IPS DF 6.9 (cell line): ENCODE measurements at regions not wholly inside any gene's neighbourhood (a gene's known extent, or its start where the extent isn't known, plus 50 kb on each side); places are given as distances from the start of the nearest gene placed in this dataset.

Experiments
- DNase-seq: peaks from one replicate; pipeline ENCODE4 v3.0.0-alpha.2; 2013; ENCODE audit warnings: low read depth, low spot score
- H3K27ac ChIP-seq: one replicate; pipeline ENCODE4 v1.5.1; 2013; ENCODE audit warnings: low read length, control low read depth
- H3K27me3 ChIP-seq: 2 replicates; pipeline ENCODE4 v1.6.1; 2013; ENCODE audit warnings: mild to moderate bottlenecking, low read length; ENCODE audit not compliant: control insufficient read depth, insufficient read depth
- H3K36me3 ChIP-seq: 2 replicates; pipeline ENCODE4 v1.6.1; 2013; ENCODE audit warnings: low read length; ENCODE audit not compliant: control insufficient read depth, insufficient read depth
- H3K4me1 ChIP-seq: 2 replicates; pipeline ENCODE4 v1.6.1; 2013; ENCODE audit warnings: low read length; ENCODE audit not compliant: control insufficient read depth, insufficient read depth
- H3K4me3 ChIP-seq: 2 replicates; pipeline ENCODE4 v1.5.1; 2013; ENCODE audit warnings: mild to moderate bottlenecking, low read length
- H3K9me3 ChIP-seq: 2 replicates; pipeline ENCODE4 v1.6.1; 2013; ENCODE audit warnings: low read length, inconsistent platforms; ENCODE audit not compliant: control insufficient read depth, insufficient read depth
- WGBS: extraction: QIAGEN DNeasy Blood & Tissue Kit; methylation state at CpG from one replicate; pipeline ENCODE4 v1.1.7; 2013; ENCODE audit warnings: mixed read lengths, missing lambda C conversion rate; ENCODE audit not compliant: insufficient read length, insufficient coverage; 5-methylcytosine and 5-hydroxymethylcytosine counted together

- no peaks in the 10 kb centered on the region for H3K36me3 ChIP-seq
- no peaks in the 10 kb centered on the region for H3K4me1 ChIP-seq
- no peaks in the 10 kb centered on the region for H3K27me3 ChIP-seq
- no peak overlapping the region for H3K27ac ChIP-seq
- no peak for DNase-seq
- WGBS = no CpG with 5 or more reads among the region's 1 CpG
- no peak overlapping the region for H3K4me3 ChIP-seq
- H3K9me3 ChIP-seq = no peaks in the 10 kb centered on the region
Observed at GRCh38 chr12:25835385-25835784, 123.1 kb upstream of the RASSF8 start.

GRCh38 chr12:25838007-25838406 is 120.5 kb upstream of the RASSF8 start:
- Histone ChIP-seq H3K9me3 (no peaks in the 10 kb centered on the region), H3K27ac (no peak overlapping the region), H3K36me3 (no peaks in the 10 kb centered on the region), H3K27me3 (no peaks in the 10 kb centered on the region), H3K4me3 (no peak overlapping the region), H3K4me1 (no peaks in the 10 kb centered on the region)
- WGBS = no CpG with 5 or more reads among the region's 3 CpGs
- DNase-seq = no peak

GRCh38 chr12:25839470-25839869 is 119.0 kb upstream of the RASSF8 start:
- H3K36me3 ChIP-seq = no peaks in the 10 kb centered on the region
- no peak for DNase-seq
- H3K4me3 ChIP-seq = no peak overlapping the region
- no peaks in the 10 kb centered on the region for H3K4me1 ChIP-seq
- no CpG with 5 or more reads among the region's 2 CpGs for WGBS
- H3K27ac ChIP-seq = no peak overlapping the region
- no peaks in the 10 kb centered on the region for H3K9me3 ChIP-seq
- no peaks in the 10 kb centered on the region for H3K27me3 ChIP-seq

GRCh38 chr12:25840678-25841465 is 117.6 kb upstream of the RASSF8 start:
- WGBS = no CpG with 5 or more reads among the region's 10 CpGs
- Histone ChIP-seq H3K36me3 (no peaks in the 10 kb centered on the region), H3K9me3 (no peaks in the 10 kb centered on the region), H3K27me3 (no peaks in the 10 kb centered on the region), H3K4me1 (no peaks in the 10 kb centered on the region), H3K27ac (no peak overlapping the region), H3K4me3 (no peak overlapping the region)
- DNase-seq = no peak

GRCh38 chr12:25842254-25842653 is 116.2 kb upstream of the RASSF8 start:
- Histone ChIP-seq H3K27ac (no peak overlapping the region), H3K9me3 (no peaks in the 10 kb centered on the region), H3K4me1 (no peaks in the 10 kb centered on the region), H3K4me3 (no peak overlapping the region), H3K27me3 (no peaks in the 10 kb centered on the region), H3K36me3 (no peaks in the 10 kb centered on the region)
- no CpG with 5 or more reads among the region's 5 CpGs for WGBS
- no peak for DNase-seq

- Histone ChIP-seq H3K4me1 (no peaks in the 10 kb centered on the region), H3K9me3 (no peaks in the 10 kb centered on the region), H3K4me3 (no peak overlapping the region), H3K27me3 (no peaks in the 10 kb centered on the region), H3K27ac (no peak overlapping the region), H3K36me3 (no peaks in the 10 kb centered on the region)
- no CpG with 5 or more reads among the region's 2 CpGs for WGBS
- DNase-seq = no peak
Observed at GRCh38 chr12:25843976-25844375, 114.5 kb upstream of the RASSF8 start.

GRCh38 chr12:25845415-25845814 is 113.1 kb upstream of the RASSF8 start:
- no peaks in the 10 kb centered on the region for H3K9me3 ChIP-seq
- no peak overlapping the region for H3K27ac ChIP-seq
- DNase-seq = no peak
- H3K4me1 ChIP-seq = no peaks in the 10 kb centered on the region
- H3K27me3 ChIP-seq = no peaks in the 10 kb centered on the region
- WGBS = no CpG with 5 or more reads among the region's 3 CpGs
- no peak overlapping the region for H3K4me3 ChIP-seq
- H3K36me3 ChIP-seq = no peaks in the 10 kb centered on the region

GRCh38 chr12:25852792-25853191 is 105.7 kb upstream of the RASSF8 start:
- Histone ChIP-seq H3K9me3 (no peaks in the 10 kb centered on the region), H3K27ac (no peak overlapping the region), H3K27me3 (no peaks in the 10 kb centered on the region), H3K36me3 (no peaks in the 10 kb centered on the region), H3K4me3 (no peak overlapping the region), H3K4me1 (no peaks in the 10 kb centered on the region)
- DNase-seq = no peak

GRCh38 chr12:25853316-25854095 is 105.0 kb upstream of the RASSF8 start:
- no peak for DNase-seq
- Histone ChIP-seq H3K27ac (no peak overlapping the region), H3K9me3 (no peaks in the 10 kb centered on the region), H3K4me3 (no peak overlapping the region), H3K27me3 (no peaks in the 10 kb centered on the region), H3K4me1 (no peaks in the 10 kb centered on the region), H3K36me3 (no peaks in the 10 kb centered on the region)
- no CpG with 5 or more reads among the region's 4 CpGs for WGBS

- WGBS = 100% methylated on average over 3 of the region's 7 CpGs
- H3K4me3 ChIP-seq = no peak overlapping the region
- no peaks in the 10 kb centered on the region for H3K36me3 ChIP-seq
- no peaks in the 10 kb centered on the region for H3K4me1 ChIP-seq
- no peaks in the 10 kb centered on the region for H3K27me3 ChIP-seq
- H3K9me3 ChIP-seq = no peaks in the 10 kb centered on the region
- no peak overlapping the region for H3K27ac ChIP-seq
- DNase-seq = no peak
Observed at GRCh38 chr12:25854991-25855390, 103.5 kb upstream of the RASSF8 start.
